ENCODE measurements at regions not wholly inside any gene's neighbourhood (a gene's known extent, or its start where the extent isn't known, plus 50 kb on each side); places are given as distances from the start of the nearest gene placed in this dataset.

GRCh38 chr7:149621776-149622175 is 124.2 kb upstream of the ZNF746 start:
- H3K27me3 ChIP-seq (replicated peaks; ENCODE audit: insufficient read depth), result no peaks in the 10 kb centered on the region
- no peaks in the 10 kb centered on the region for H3K9me3 ChIP-seq
- DNase-seq (ENCODE audit: low spot score) (no peak), ATAC-seq (ENCODE audit: insufficient number of reproducible peaks, low FRiP score, low read depth) (no peak)
- peaks cover 17 to 19% of the 10 kb centered on the region in 2 donors for H3K4me1 ChIP-seq (ENCODE audit: control insufficient read depth in 1 of 2, low read depth in 2 of 2)
- no peak overlapping the region for H3K27ac ChIP-seq
- H3K36me3 ChIP-seq, result peaks cover 41% of the 10 kb centered on the region
- TF ChIP-seq CTCF (IDR thresholded peaks at IDR 0.05), result no peak
- no peak overlapping the region for H3K4me3 ChIP-seq

DNA sequence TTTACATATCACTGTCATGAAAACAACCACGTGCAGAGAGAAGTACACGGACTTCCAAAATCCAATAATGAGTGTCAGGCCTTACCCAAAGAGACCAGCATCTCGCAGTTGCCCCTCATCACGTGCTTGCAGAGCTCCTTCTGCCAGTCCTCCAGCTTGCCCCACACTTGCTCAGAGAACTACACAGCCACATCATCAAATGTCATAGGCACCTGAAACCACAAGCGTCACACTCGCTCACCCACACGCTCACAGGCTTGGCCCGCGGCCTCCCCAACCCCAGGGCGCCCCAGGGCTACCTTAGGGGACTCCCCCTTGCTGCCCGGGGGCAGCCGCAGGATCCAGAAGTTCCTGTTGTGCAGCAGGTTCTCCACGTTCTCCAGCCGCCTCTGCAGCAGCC is 123.4 kb upstream of the ZNF746 start:
- DNase-seq (ENCODE audit: low spot score) (no peak), ATAC-seq (ENCODE audit: insufficient number of reproducible peaks, low FRiP score, low read depth) (no peak)
- no peaks in the 10 kb centered on the region for H3K9me3 ChIP-seq
- no peak for TF ChIP-seq CTCF (IDR thresholded peaks at IDR 0.05)
- no peak overlapping the region for H3K27ac ChIP-seq
- no peak overlapping the region for H3K4me3 ChIP-seq
- peaks cover 17 to 19% of the 10 kb centered on the region in 2 donors for H3K4me1 ChIP-seq (ENCODE audit: control insufficient read depth in 1 of 2, low read depth in 2 of 2)
- H3K27me3 ChIP-seq (replicated peaks; ENCODE audit: insufficient read depth), result no peaks in the 10 kb centered on the region
- H3K36me3 ChIP-seq, result peaks cover 42% of the 10 kb centered on the region

DNA sequence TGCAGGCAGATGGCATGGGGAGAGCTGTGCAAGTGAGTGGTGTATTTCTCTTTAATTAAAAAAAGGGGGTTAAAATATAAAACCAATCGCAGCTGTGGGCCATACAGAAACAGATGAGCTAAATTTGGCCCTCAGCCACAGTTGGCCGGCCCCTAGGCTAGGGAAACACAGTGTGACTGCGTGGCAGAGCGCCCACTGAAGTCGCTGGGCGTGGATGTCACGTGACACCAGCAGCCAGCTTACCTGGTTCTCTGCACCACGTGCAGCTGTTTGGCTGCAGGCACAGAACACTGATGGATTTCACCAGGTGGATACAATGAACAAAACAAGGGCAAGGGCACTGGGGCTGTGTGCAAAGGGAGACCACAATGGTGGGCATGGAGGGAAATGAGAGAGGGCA is 119.3 kb upstream of the ZNF746 start:
- H3K27me3 ChIP-seq (replicated peaks; ENCODE audit: insufficient read depth), result no peaks in the 10 kb centered on the region
- TF ChIP-seq CTCF (IDR thresholded peaks at IDR 0.05), result no peak
- DNase-seq (ENCODE audit: low spot score), result no peak
- H3K4me3 ChIP-seq, result no peak overlapping the region
- H3K4me1 ChIP-seq (ENCODE audit: control insufficient read depth in 1 of 2, low read depth in 2 of 2), result peaks cover 0 to under 1% of the 10 kb centered on the region in 2 donors
- H3K27ac ChIP-seq, result no peak overlapping the region
- peaks cover 71% of the 10 kb centered on the region for H3K36me3 ChIP-seq
- no peaks in the 10 kb centered on the region for H3K9me3 ChIP-seq
- no peak for ATAC-seq (ENCODE audit: insufficient number of reproducible peaks, low FRiP score, low read depth)

- no peak overlapping the region for H3K27ac ChIP-seq
- H3K36me3 ChIP-seq, result peaks cover 77% of the 10 kb centered on the region
- no peak for ATAC-seq (ENCODE audit: insufficient number of reproducible peaks, low FRiP score, low read depth)
These were observed 118.2 kb upstream of the ZNF746 start for GRCh38 chr7:149615690-149616270.

GRCh38 chr7:149610441-149611011 is 112.9 kb upstream of the ZNF746 start:
- H3K36me3 ChIP-seq, result peaks cover 46% of the 10 kb centered on the region
- H3K4me1 ChIP-seq (ENCODE audit: control insufficient read depth in 1 of 2, low read depth in 2 of 2), result no peaks in the 10 kb centered on the region
- H3K27ac ChIP-seq, result no peak overlapping the region
- ATAC-seq (ENCODE audit: insufficient number of reproducible peaks, low FRiP score, low read depth) (no peak), DNase-seq (ENCODE audit: low spot score) (no peak)
- H3K9me3 ChIP-seq, result no peaks in the 10 kb centered on the region
- H3K4me3 ChIP-seq, result no peak overlapping the region
- TF ChIP-seq CTCF (IDR thresholded peaks at IDR 0.05), result no peak
- no peaks in the 10 kb centered on the region for H3K27me3 ChIP-seq (replicated peaks; ENCODE audit: insufficient read depth)

More at GRCh38 chr7:149615690-149616270, 118.2 kb upstream of the ZNF746 start:
- Histone ChIP-seq H3K9me3 (no peaks in the 10 kb centered on the region), H3K4me3 (no peak overlapping the region), H3K27me3 (replicated peaks; ENCODE audit: insufficient read depth) (no peaks in the 10 kb centered on the region), H3K4me1 (ENCODE audit: control insufficient read depth in 1 of 2, low read depth in 2 of 2) (no peaks in the 10 kb centered on the region)
- DNase-seq (ENCODE audit: low spot score), result no peak
- no peak for TF ChIP-seq CTCF (IDR thresholded peaks at IDR 0.05)

Measured in thoracic aorta (tissue), 2 donors.